ENCODE measurements at regions not wholly inside any gene's neighbourhood (a gene's known extent, or its start where the extent isn't known, plus 50 kb on each side); places are given as distances from the start of the nearest gene placed in this dataset.
"Not testable (repeated sequence)": the region's sequence is repeated elsewhere in the genome, so short reads cannot be mapped to it uniquely, and the experiment has no call there.

DNA sequence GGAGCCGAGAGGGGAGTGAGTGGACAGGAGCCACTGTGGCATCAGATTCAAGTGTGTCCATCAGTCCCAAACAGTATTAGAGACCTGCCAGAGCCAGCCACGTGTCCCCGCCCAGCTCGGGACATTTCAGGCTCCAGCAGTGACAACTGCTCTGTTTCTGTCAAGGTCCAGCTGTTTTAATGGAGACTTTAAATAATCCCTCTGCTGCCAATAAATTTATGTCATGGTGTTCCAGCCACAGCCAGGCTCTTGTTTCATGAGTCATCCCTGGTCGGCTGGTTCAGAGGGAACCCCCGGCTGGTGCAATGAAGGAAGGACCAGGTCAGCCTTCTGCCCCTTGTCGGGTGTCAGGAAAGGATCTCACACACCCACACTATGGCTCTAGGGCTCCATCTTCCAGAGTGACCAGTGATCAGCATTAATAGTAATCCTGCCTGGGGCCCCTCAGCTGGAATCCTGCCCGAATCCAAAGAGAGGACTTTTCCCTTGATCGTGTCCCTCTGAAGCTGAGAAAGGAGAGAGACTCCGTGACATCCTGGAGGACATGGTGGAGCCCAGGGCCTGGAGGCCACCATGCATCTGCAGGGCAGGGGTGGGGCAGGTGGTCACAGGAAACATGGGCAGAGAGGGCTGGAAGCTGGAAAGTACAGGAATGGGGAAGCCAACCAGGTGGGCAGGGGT, 197.3 kb downstream of the MATN1 start:
- DNase-seq: no peak

DNA sequence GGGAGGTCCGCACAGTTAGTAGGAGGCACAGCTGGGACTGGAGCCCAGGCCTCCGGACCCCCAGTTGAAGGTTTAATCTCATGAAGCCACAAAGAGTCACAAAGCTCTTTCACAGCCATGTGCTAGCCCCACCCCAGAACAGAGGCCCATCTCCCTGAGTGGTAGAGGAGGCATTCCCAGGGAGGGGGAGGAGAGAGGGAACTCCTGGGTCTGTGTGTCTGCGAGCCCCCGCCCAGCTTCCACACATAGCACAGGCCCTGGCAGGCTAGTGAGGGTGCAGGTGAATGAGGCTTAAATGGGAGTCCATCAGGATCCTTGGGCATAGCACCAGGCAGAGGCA, 197.8 kb downstream of the MATN1 start:
- no peak for DNase-seq

DNA sequence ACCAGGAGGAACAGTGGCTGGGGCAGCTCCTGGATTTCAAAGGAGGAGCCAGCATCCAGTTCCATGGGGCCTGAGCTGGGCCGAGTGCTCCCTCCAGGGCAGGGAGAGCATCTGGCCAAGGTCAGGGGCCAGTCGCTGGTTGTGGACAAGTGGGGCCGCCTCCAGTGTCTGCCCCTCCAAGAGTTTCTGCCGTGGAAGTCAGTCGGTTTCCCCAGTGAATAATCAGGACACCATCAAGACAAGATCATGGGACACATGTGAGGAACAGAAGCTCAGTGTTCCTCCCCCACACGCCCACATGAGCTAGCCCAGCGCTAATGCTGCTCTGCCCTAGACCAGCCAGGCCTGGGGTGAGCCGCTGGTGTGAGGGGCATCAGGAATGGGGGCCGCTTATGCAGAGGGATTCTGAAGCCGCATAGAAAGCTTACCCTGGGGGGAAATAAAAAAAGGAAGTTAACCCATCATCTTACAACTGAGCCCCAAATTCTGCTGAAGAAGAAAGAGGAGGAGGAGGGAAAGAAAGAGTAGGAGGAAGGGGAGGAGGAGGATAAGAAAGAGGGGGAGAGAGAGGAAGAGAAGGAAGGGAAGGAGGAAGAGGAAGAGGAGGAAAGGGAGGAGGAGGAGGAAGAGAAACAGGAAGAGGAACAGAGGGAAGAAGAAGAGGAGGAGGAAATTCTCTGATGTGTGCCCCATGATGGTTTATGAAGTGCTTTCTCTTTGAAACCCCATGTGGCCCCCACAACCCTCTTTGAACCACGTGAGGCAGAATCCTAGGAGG, 198.4 kb downstream of the MATN1 start:
- DNase-seq: no peak

DNA sequence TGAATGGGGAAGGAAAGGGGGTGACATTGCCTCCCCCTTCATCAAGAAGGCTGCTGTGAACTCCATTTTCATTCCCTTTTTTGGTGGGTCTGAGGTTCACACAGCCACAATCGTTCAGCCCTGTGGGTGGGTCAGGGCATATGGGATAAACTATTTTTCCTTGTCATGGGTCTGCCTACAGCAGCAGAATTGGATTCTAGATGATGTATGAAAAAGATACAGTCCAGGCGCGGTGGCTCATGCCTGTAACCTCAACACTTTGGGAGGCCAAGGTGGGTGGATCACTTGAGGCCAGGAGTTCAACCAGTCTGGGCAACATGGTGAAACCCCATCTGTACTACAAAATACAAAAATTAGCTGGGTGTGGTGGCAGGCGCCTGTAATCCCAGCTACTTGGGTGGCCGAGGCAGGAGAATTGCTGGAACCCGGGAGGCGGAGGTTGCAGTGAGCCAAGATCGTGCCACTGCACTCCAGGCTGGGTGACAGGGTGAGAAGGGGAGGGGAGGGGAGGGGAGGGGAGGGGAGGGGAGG, 199.3 kb downstream of the MATN1 start:
- DNase-seq: not testable (repeated sequence)

- DNase-seq: no peak
Observed at GRCh38 chr1:30523055-30524020, 200.0 kb downstream of the MATN1 start.

- DNase-seq: no peak
Observed at GRCh38 chr1:30522031-30523004, 201.1 kb downstream of the MATN1 start.

DNA sequence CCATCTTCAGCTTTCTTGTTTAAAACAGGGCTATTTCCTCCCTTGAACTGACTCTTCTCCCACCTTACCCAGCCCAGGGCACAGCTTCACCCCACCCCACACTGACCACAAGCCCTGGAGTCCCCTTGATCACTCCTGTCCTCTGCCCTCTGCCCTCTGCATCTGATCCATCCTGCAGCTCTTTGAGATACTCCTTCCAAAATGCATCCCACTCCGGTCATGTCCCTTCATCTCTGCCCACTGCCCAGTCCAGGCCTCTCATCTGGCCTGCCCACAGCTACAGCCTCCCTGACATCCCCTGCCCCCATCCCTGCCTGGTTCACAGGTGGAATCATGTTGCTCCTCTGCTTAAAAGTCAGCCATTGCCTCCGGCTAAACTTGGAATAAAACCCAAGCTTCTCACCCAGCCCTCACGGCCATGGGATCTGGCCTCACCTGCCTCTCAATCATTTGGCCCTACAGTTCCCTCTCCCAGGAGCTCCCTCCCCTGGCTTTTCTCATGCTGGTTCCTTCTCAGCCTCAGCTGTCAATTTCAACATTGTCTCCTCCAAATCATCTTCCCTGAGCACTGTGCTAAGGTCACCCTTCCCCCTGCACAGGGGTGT, 202.0 kb downstream of the MATN1 start:
- DNase-seq: no peak

- DNase-seq: no peak
Observed at GRCh38 chr1:30520476-30520875, 202.9 kb downstream of the MATN1 start.

DNA sequence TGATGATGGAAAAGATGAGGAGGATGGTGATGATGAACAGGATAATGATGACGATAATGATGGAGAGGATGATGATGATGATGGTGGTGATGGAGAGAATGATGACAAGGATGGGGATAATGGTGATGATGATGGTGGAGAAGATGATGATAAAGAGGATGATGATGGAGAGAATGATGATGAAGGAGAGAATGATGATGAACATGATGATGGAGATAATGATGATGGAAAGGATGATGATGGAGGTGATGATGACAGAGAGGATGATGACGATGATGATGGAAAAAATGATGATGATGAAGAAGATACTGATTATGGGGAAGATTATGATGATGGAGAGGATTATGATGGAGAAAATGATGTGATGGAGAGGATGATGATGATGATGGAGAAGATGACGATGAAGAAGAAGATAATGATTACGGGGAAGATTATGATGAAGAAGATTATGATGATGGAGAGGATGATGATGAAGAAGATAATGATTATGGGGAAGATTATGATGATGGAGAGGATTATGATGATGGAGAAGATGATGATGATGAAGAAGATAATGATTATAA, 204.1 kb downstream of the MATN1 start:
- DNase-seq: no peak

DNA sequence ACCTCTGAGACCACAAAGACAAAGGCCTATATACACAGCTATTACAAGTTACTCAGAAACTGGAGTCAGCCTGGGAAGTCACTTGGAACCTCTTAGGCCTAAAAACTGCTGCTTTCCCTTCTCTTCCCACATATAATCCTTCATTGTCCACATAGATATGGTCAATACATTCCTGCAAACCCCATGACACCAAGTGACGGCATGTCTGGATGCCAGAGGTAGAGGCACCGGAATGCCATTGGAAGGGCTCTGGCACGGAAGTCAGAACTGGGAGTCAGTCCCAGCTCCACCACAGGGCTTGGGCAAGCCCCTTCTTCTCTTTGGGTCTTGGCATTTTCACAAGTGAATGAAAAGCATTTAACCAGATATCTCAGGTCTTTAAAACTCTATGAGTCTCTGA, 204.7 kb downstream of the MATN1 start:
- DNase-seq: no peak

- no peak for DNase-seq
Observed at GRCh38 chr1:30518186-30518585, 205.2 kb downstream of the MATN1 start.

- DNase-seq: not testable (repeated sequence)
Observed at GRCh38 chr1:30517666-30518065, 205.7 kb downstream of the MATN1 start.

DNA sequence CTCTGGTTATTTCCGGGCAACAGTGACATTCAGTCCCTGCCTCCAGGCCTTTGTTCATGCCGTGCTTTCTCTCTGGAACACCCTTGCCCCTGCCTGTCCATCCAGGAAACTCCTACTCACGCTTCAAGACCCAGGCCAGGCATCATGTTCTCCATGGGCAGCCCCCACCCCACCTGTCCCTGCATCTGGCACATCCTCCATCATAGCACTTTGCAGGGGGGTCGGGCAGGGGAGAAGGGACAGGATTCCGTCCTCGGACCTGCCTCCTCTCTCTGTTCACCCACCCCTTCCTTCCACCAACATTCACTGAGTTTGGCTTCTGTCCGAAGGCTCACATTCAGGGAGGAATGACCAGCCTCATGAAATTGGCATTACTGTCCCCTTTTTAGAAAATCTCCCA, 206.1 kb downstream of the MATN1 start:
- DNase-seq: not testable (repeated sequence)

DNA sequence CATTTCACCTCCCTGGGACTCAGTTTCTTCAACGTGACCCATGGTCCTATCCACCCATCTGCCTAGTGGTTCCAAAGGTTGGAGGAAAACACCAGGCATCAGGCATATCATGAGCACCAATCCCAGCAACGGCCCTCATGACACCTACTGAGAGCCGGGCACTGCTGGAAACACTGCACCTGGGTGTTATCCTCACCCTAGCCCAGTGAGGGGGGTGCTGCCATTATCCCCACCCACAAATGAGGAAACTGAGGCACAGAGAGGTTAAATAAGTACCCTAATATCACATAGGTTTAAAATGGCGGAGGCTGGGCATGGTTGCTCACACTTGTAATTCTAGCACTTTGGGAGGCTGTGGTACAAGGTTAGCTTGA, 206.9 kb downstream of the MATN1 start:
- no peak for DNase-seq

- DNase-seq: no peak
Observed at GRCh38 chr1:30515755-30516484, 207.5 kb downstream of the MATN1 start.

DNA sequence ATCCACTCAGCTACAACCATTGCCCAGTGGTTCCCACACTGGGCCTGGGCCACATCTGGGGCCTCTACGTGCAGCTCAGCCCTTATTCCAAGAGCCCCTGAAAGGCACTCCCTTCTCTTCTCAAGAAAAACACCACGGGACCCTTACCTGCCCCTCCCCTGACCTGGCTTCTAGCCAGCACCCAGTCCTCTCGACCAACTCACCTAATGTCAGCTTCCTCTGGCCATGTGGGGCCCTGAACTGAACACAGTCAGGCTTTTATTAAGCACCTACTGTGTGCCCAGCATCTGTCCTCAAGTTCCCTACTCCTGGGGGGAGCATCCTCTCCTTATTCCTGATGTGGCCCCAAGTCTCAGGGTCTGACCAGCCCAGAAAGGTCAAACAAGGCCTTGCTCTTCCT, 208.4 kb downstream of the MATN1 start:
- DNase-seq: no peak

DNA sequence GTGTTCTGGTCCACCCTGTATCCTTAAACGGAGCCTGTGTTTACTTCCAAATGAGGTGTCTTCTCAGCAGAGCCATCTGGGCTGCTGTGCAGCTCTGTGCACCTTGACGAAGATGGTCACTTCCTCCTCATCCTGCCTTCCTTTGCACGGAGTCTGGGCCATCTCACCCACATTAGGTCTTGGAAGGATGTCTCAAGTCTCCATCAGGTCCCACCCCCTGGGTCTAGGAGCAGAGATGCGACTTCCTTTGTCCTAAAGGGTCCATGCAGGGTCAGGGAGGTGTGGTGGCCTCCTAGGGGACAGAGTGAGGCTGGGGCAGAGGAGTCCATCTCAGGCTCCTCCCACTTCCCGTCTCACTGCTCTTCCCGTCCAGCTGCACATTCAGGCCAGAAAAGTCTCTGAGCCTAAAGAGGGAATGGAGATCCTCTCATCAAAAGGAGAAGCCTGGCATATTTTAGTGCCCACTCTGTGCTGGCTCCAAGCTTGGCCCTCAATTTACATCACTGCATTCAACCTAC, 209.2 kb downstream of the MATN1 start:
- DNase-seq: no peak

DNA sequence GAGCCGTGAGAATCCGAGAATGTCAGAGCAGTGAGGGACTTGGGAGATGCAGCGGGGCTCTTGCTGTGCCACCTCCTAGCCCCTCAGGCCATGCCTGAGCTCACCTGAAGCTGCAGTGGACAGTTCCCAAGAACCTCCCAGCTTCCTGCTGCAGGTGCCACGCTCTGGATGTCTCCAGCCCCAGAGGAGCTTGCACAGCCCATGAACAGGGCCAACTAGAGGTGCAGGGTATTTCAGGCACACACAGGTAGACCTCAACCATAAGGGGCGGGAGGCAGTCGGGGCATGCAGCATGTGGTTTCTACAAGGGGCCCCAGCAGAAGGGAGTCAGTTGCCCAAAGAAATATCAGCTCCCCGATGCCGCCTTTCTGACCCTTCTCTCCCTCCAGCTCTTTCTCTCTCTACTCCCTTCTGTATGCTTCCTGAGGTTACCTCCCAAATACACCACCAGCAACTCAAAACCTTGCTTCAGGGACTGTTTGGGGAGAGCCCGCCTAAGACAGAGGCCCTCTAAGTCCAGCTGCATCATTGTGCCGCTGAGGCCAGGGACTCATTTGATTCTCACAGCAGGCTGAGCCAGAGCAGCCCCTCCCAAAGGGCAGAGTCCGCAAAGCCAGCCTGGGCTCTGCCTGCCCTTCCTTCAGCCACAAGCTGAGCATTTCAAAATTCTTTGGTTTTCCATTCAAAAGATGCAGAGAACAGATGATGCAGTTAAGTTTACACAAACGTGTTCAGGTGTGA, 209.8 kb downstream of the MATN1 start:
- no peak for DNase-seq

GRCh38 chr1:30512914-30513265, 210.5 kb downstream of the MATN1 start:
- no peak for DNase-seq

Data from DMS153 (cell line).